T follicular helper cell (primary cell): ENCODE measurements at regions not wholly inside any gene's neighbourhood (a gene's known extent, or its start where the extent isn't known, plus 50 kb on each side); places are given as distances from the start of the nearest gene placed in this dataset.
"Not testable (repeated sequence)": the region's sequence is repeated elsewhere in the genome, so short reads cannot be mapped to it uniquely, and the experiment has no call there.

Experiments
- DNase-seq: peaks from one replicate; pipeline ENCODE4 v3.0.0-alpha.2; 2020; ENCODE audit warnings: low read depth

GRCh38 chr16:51977506-51977905, 569.4 kb downstream of the TOX3 start:
- DNase-seq: not testable (repeated sequence)

GRCh38 chr16:51971184-51971583, 575.8 kb downstream of the TOX3 start:
- no peak for DNase-seq

- DNase-seq: no peak
Observed at GRCh38 chr16:51968749-51969148, 578.2 kb downstream of the TOX3 start.

- DNase-seq: no peak
Observed at GRCh38 chr16:51967646-51968045, 579.3 kb downstream of the TOX3 start.

GRCh38 chr16:51960931-51961330, 586.0 kb downstream of the TOX3 start:
- no peak for DNase-seq

- no peak for DNase-seq
Observed at GRCh38 chr16:51953286-51953985, 593.5 kb downstream of the TOX3 start.

GRCh38 chr16:51952500-51952899, 594.4 kb downstream of the TOX3 start:
- DNase-seq: no peak

- DNase-seq: no peak
Observed at GRCh38 chr16:51951668-51952298, 595.2 kb downstream of the TOX3 start.

GRCh38 chr16:51950118-51950780, 596.7 kb downstream of the TOX3 start:
- no peak for DNase-seq

GRCh38 chr16:51949282-51949681, 597.7 kb downstream of the TOX3 start:
- DNase-seq: no peak

- DNase-seq: no peak
Observed at GRCh38 chr16:51941412-51941811, 605.5 kb downstream of the TOX3 start.

- DNase-seq: no peak
Observed at GRCh38 chr16:51940183-51940582, 606.8 kb downstream of the TOX3 start.

- DNase-seq: no peak
Observed at GRCh38 chr16:51939378-51939871, 607.5 kb downstream of the TOX3 start.

GRCh38 chr16:51938861-51939260, 608.1 kb downstream of the TOX3 start:
- no peak for DNase-seq

- DNase-seq: no peak
Observed at GRCh38 chr16:51937771-51938170, 609.2 kb downstream of the TOX3 start.

GRCh38 chr16:51936846-51937245, 610.1 kb downstream of the TOX3 start:
- DNase-seq: no peak

GRCh38 chr16:51932317-51932716, 614.6 kb downstream of the TOX3 start:
- DNase-seq: no peak

GRCh38 chr16:51931653-51932052, 615.3 kb downstream of the TOX3 start:
- DNase-seq: no peak

GRCh38 chr16:51924744-51925143, 622.2 kb downstream of the TOX3 start:
- DNase-seq: no peak

- no peak for DNase-seq
Observed at GRCh38 chr16:51922476-51922875, 624.5 kb downstream of the TOX3 start.

GRCh38 chr16:51919736-51920135, 627.2 kb downstream of the TOX3 start:
- DNase-seq: no peak

GRCh38 chr16:51916814-51917213, 630.1 kb downstream of the TOX3 start:
- no peak for DNase-seq

- DNase-seq: no peak
Observed at GRCh38 chr16:51916231-51916630, 630.7 kb downstream of the TOX3 start.
